Natural killer cell (primary cell): ENCODE measurements at regions not wholly inside any gene's neighbourhood (a gene's known extent, or its start where the extent isn't known, plus 50 kb on each side); places are given as distances from the start of the nearest gene placed in this dataset.

Experiments
- ATAC-seq, 3 donors: fragments of 150-1000 bp in 2 of 3; fragments of 200-7000 bp in 1 of 3; cut with Tn5 transposase; 1 replicate in 1 of 3; 2 replicates in 2 of 3; pipeline ENCODE4 v1.10.0; 2021; ENCODE audit warnings: mild to moderate bottlenecking in 2 of 3, moderate library complexity in 2 of 3
- DNase-seq, 2 donors: peaks; one replicate each; pipeline versions ENCODE4 v3.0.0 to v3.0.0-alpha.2; 2013 to 2021; ENCODE audit warnings: mixed read lengths in 1 of 2
- H3K27ac ChIP-seq: one replicate; pipeline ENCODE4 v1.5.1; 2013; ENCODE audit warnings: mild to moderate bottlenecking, low read length
- H3K27me3 ChIP-seq: one replicate; pipeline ENCODE4 v1.6.1; 2013; ENCODE audit warnings: low read length; ENCODE audit not compliant: control insufficient read depth, insufficient read depth
- H3K36me3 ChIP-seq: one replicate; pipeline ENCODE4 v1.6.1; 2013; ENCODE audit warnings: low read length; ENCODE audit not compliant: control insufficient read depth, insufficient read depth
- H3K4me1 ChIP-seq: one replicate; pipeline ENCODE4 v1.6.1; 2013; ENCODE audit warnings: low read length; ENCODE audit not compliant: control insufficient read depth, insufficient read depth
- H3K4me3 ChIP-seq: one replicate; pipeline ENCODE4 v1.5.1; 2013; ENCODE audit warnings: low read length
- H3K9me3 ChIP-seq: one replicate; pipeline ENCODE4 v1.6.1; 2013; ENCODE audit warnings: low read length; ENCODE audit not compliant: control insufficient read depth, insufficient read depth
- H3K27ac Mint-ChIP-seq, 2 donors: one replicate each; pipeline ENCODE4 v1.8.0; 2022; ENCODE audit warnings: mild to moderate bottlenecking in 2 of 2, mixed read lengths in 2 of 2, moderate library complexity in 1 of 2
- H3K27me3 Mint-ChIP-seq, 2 donors: one replicate each; pipeline ENCODE4 v1.8.0; 2022; ENCODE audit warnings: low read depth in 2 of 2, mixed read lengths in 2 of 2
- H3K36me3 Mint-ChIP-seq: one replicate; pipeline ENCODE4 v1.8.0; 2022; ENCODE audit warnings: mixed read lengths
- H3K4me1 Mint-ChIP-seq, 2 donors: one replicate each; pipeline ENCODE4 v1.8.0; 2022; ENCODE audit warnings: mixed read lengths in 2 of 2
- H3K4me3 Mint-ChIP-seq: one replicate; pipeline ENCODE4 v1.8.0; 2022; ENCODE audit warnings: mild to moderate bottlenecking, moderate library complexity, mixed read lengths
- H3K9me3 Mint-ChIP-seq, 2 donors: one replicate each; pipeline ENCODE4 v1.8.0; 2022; ENCODE audit warnings: mixed read lengths in 2 of 2
- WGBS: methylation state at CpG from one replicate; pipeline ENCODE4 v1.1.7; 2013; ENCODE audit warnings: missing lambda C conversion rate; ENCODE audit not compliant: insufficient coverage; 5-methylcytosine and 5-hydroxymethylcytosine counted together
- intact Hi-C: fragments of 100-400 bp; cut with micrococcal nuclease; formaldehyde crosslinking; loops from one replicate; pipeline ENCODE4 v1.14.2; 2022
- TF ChIP-seq, protein P1 (sequence below): fragments of 200-600 bp; IDR thresholded peaks from one replicate; pipeline ENCODE4 v1.8.0; 2022; ENCODE audit warnings: antibody characterized with exemption

DNA sequence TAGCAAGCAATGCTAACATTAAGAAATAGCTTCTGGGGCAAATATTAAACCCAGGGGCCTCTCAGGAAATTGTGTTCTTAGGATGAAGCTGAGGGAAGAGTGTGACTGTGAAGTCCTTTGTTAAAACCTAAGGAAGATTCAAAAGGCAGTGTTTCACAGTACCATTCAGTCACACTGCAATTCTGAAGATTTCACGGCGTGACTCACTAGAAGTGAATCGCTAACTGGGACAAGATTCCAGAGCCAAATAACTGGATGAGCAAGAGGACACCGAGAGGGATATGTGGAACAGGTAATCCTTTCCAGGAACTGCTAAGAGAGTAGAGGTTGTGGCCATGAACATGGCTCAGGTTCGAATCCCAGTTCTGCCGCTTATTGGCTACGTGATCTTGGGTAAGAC is 61.8 kb upstream of the SMAD3 start:
- H3K9me3 Mint-ChIP-seq = no peaks in the 10 kb centered on the region
- no peak overlapping the region for H3K4me3 Mint-ChIP-seq
- no peaks in the 10 kb centered on the region for H3K36me3 Mint-ChIP-seq
- H3K4me1 Mint-ChIP-seq = no peaks in the 10 kb centered on the region
- H3K27me3 Mint-ChIP-seq = peaks cover 6 to 15% of the 10 kb centered on the region in 2 donors
- ATAC-seq (no peak), DNase-seq (no peak)
- intact Hi-C loops = no loop called here
- no peaks in the 10 kb centered on the region for H3K9me3 ChIP-seq
- 96% methylated on average over 6 of the region's 7 CpGs for WGBS
- H3K36me3 ChIP-seq = no peaks in the 10 kb centered on the region
- no peak overlapping the region for H3K27ac ChIP-seq
- no peaks in the 10 kb centered on the region for H3K4me1 ChIP-seq
- TF ChIP-seq, protein P1, sequence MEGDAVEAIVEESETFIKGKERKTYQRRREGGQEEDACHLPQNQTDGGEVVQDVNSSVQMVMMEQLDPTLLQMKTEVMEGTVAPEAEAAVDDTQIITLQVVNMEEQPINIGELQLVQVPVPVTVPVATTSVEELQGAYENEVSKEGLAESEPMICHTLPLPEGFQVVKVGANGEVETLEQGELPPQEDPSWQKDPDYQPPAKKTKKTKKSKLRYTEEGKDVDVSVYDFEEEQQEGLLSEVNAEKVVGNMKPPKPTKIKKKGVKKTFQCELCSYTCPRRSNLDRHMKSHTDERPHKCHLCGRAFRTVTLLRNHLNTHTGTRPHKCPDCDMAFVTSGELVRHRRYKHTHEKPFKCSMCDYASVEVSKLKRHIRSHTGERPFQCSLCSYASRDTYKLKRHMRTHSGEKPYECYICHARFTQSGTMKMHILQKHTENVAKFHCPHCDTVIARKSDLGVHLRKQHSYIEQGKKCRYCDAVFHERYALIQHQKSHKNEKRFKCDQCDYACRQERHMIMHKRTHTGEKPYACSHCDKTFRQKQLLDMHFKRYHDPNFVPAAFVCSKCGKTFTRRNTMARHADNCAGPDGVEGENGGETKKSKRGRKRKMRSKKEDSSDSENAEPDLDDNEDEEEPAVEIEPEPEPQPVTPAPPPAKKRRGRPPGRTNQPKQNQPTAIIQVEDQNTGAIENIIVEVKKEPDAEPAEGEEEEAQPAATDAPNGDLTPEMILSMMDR = no peak
- no peak overlapping the region for H3K27ac Mint-ChIP-seq
- no peaks in the 10 kb centered on the region for H3K27me3 ChIP-seq
- no peak overlapping the region for H3K4me3 ChIP-seq

DNA sequence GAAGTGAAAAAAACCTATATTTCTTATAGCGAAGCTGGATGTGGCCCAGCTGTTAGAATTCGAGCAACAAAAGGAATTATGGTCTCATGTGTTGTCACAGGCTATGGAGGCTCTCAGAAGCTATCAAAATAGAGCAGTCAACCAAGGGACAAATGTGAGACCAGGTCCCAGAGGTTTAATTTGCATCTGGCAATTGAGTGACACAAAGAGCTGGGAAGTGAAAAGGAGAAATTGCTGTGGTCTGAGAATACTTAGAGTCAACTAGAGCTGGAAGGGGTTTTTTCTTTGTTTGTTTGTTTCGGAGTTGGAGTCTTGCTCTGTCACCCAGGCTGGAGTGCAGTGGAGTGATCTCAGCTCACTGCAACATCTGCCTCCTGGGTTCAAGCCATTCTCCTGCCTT is 61.3 kb upstream of the SMAD3 start:
- intact Hi-C loops = no loop called here
- no peaks in the 10 kb centered on the region for H3K4me1 ChIP-seq
- Mint-ChIP-seq H3K4me3 (no peak overlapping the region), H3K27me3 (peaks cover 6 to 15% of the 10 kb centered on the region in 2 donors), H3K9me3 (no peaks in the 10 kb centered on the region), H3K4me1 (no peaks in the 10 kb centered on the region), H3K27ac (no peak overlapping the region), H3K36me3 (no peaks in the 10 kb centered on the region)
- no peak for ATAC-seq
- WGBS = 76% methylated on average over 3 of the region's 3 CpGs
- no peak overlapping the region for H3K27ac ChIP-seq
- DNase-seq = no peak
- H3K36me3 ChIP-seq = no peaks in the 10 kb centered on the region
- TF ChIP-seq, protein P1 = no peak
- no peak overlapping the region for H3K4me3 ChIP-seq
- no peaks in the 10 kb centered on the region for H3K27me3 ChIP-seq
- no peaks in the 10 kb centered on the region for H3K9me3 ChIP-seq

DNA sequence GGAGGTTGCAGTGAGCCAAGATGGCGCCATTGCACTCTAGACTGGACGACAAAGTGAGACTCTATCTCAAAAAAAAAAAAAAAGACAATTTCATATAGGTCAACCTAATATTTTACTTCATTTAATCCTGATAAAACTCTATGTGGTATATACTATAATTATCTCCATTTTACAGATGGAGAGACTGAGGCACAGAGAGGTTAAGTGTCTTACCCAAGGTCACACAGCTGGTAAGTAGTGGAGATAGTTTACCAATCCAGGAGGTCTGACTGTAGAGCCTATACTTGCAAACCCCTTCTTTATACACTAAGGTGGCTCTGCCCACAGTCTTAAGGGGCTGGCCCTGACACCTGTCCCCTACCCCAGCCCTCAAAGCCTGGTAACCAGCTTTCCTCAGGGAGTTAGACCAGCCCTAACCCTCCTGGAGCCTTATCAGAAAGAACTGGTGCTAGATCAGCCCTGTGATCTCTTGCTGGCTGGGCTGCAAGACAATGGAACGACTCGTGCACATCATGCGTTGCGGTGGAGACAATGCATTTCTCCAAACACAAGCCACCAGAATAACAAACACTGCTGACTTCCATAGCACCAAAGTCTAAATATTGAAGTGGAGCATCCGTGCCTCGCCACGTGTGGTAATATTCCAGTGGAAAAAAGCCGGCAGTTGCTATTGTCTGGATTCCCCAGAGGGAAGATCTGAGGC is 60.0 kb upstream of the SMAD3 start:
- no peaks in the 10 kb centered on the region for H3K36me3 Mint-ChIP-seq
- TF ChIP-seq, protein P1 = no peak
- DNase-seq = no peak
- Histone ChIP-seq H3K36me3 (no peaks in the 10 kb centered on the region), H3K9me3 (no peaks in the 10 kb centered on the region), H3K27ac (no peak overlapping the region), H3K4me3 (no peak overlapping the region), H3K27me3 (no peaks in the 10 kb centered on the region), H3K4me1 (no peaks in the 10 kb centered on the region)
- peak in 1 of 3 donors; percentile 30 for ATAC-seq
- H3K4me1 Mint-ChIP-seq = no peaks in the 10 kb centered on the region
- 94% methylated on average over 8 of the region's 10 CpGs for WGBS
- H3K27me3 Mint-ChIP-seq = peaks cover 6 to 15% of the 10 kb centered on the region in 2 donors
- intact Hi-C loops = no loop called here
- no peaks in the 10 kb centered on the region for H3K9me3 Mint-ChIP-seq
- H3K27ac Mint-ChIP-seq = no peak overlapping the region
- no peak overlapping the region for H3K4me3 Mint-ChIP-seq
